Neural crest cell (in vitro differentiated cells): ENCODE measurements at regions not wholly inside any gene's neighbourhood (a gene's known extent, or its start where the extent isn't known, plus 50 kb on each side); places are given as distances from the start of the nearest gene placed in this dataset.

Experiments used
- DNase-seq: peaks from one replicate; pipeline ENCODE4 v3.0.0; 2021; ENCODE audit warnings: low read depth, mixed read lengths, low spot score
- H3K27ac Mint-ChIP-seq: one replicate; pipeline ENCODE4 v1.8.0; 2021; ENCODE audit warnings: mild to moderate bottlenecking, mixed read lengths; ENCODE audit not compliant: unreplicated experiment
- H3K27me3 Mint-ChIP-seq: 2 replicates; pipeline ENCODE4 v1.8.0; 2021; ENCODE audit warnings: low read depth, mild to moderate bottlenecking, mixed read lengths
- H3K36me3 Mint-ChIP-seq: 2 replicates; pipeline ENCODE4 v1.8.0; 2021; ENCODE audit warnings: low read depth, mild to moderate bottlenecking, mixed read lengths
- H3K4me1 Mint-ChIP-seq: 2 replicates; pipeline ENCODE4 v1.8.0; 2021; ENCODE audit warnings: mixed read lengths
- H3K4me3 Mint-ChIP-seq: one replicate; pipeline ENCODE4 v1.8.0; 2021; ENCODE audit warnings: mild to moderate bottlenecking, mixed read lengths
- H3K9me3 Mint-ChIP-seq: 2 replicates; pipeline ENCODE4 v1.8.0; 2021; ENCODE audit warnings: mixed read lengths
- CTCF ChIP-seq: fragments of 200-600 bp; sonication (generic); conservative IDR thresholded peaks from 2 replicates; pipeline ENCODE4 v1.5.0; 2021; ENCODE audit warnings: antibody characterized with exemption, mild to moderate bottlenecking

- Mint-ChIP-seq H3K27ac (no peak overlapping the region), H3K4me3 (no peak overlapping the region), H3K27me3 (no peaks in the 10 kb centered on the region), H3K4me1 (peaks cover 9% of the 10 kb centered on the region), H3K36me3 (no peaks in the 10 kb centered on the region), H3K9me3 (no peaks in the 10 kb centered on the region)
- DNase-seq: no peak
- TF ChIP-seq CTCF: no peak
Measured at GRCh38 chr9:86836797-86837196, 110.5 kb downstream of the GAS1 start.

- H3K36me3 Mint-ChIP-seq: no peaks in the 10 kb centered on the region
- no peak overlapping the region for H3K27ac Mint-ChIP-seq
- H3K9me3 Mint-ChIP-seq: no peaks in the 10 kb centered on the region
- H3K27me3 Mint-ChIP-seq: no peaks in the 10 kb centered on the region
- no peak overlapping the region for H3K4me3 Mint-ChIP-seq
- H3K4me1 Mint-ChIP-seq: peaks cover 9% of the 10 kb centered on the region
- TF ChIP-seq CTCF: no peak
- no peak for DNase-seq
Measured at GRCh38 chr9:86836266-86836665, 111.0 kb downstream of the GAS1 start.

GRCh38 chr9:86830356-86830755 is 117.0 kb downstream of the GAS1 start:
- Mint-ChIP-seq H3K27me3 (no peaks in the 10 kb centered on the region), H3K27ac (no peak overlapping the region), H3K36me3 (no peaks in the 10 kb centered on the region), H3K4me3 (no peak overlapping the region), H3K9me3 (no peaks in the 10 kb centered on the region), H3K4me1 (peaks cover 4% of the 10 kb centered on the region)
- DNase-seq: no peak
- no peak for TF ChIP-seq CTCF

GRCh38 chr9:86829496-86830046 is 117.7 kb downstream of the GAS1 start:
- Mint-ChIP-seq H3K9me3 (no peaks in the 10 kb centered on the region), H3K27ac (no peak overlapping the region), H3K4me3 (no peak overlapping the region), H3K36me3 (no peaks in the 10 kb centered on the region), H3K4me1 (peaks cover 4% of the 10 kb centered on the region), H3K27me3 (no peaks in the 10 kb centered on the region)
- no peak for TF ChIP-seq CTCF
- DNase-seq: no peak

GRCh38 chr9:86828631-86829030 is 118.7 kb downstream of the GAS1 start:
- Mint-ChIP-seq H3K4me3 (no peak overlapping the region), H3K9me3 (no peaks in the 10 kb centered on the region), H3K36me3 (no peaks in the 10 kb centered on the region), H3K4me1 (peaks cover 4% of the 10 kb centered on the region), H3K27me3 (no peaks in the 10 kb centered on the region), H3K27ac (no peak overlapping the region)
- TF ChIP-seq CTCF: no peak
- DNase-seq: no peak

GRCh38 chr9:86827893-86828292 is 119.4 kb downstream of the GAS1 start:
- Mint-ChIP-seq H3K27me3 (no peaks in the 10 kb centered on the region), H3K27ac (no peak overlapping the region), H3K4me3 (no peak overlapping the region), H3K36me3 (no peaks in the 10 kb centered on the region), H3K4me1 (peaks cover 4% of the 10 kb centered on the region), H3K9me3 (no peaks in the 10 kb centered on the region)
- DNase-seq: no peak
- TF ChIP-seq CTCF: no peak
